Chondrocyte (in vitro differentiated cells): ENCODE measurements at regions not wholly inside any gene's neighbourhood (a gene's known extent, or its start where the extent isn't known, plus 50 kb on each side); places are given as distances from the start of the nearest gene placed in this dataset.
A peak's percentile ranks its signal among the peaks of the same experiment; 100 is the strongest.

Source experiments
- DNase-seq: peaks from one replicate; pipeline ENCODE4 v3.0.0; 2021; ENCODE audit warnings: mixed read lengths, low spot score
- H3K27ac Mint-ChIP-seq: one replicate; pipeline ENCODE4 v1.8.0; 2021; ENCODE audit warnings: mild to moderate bottlenecking, moderate library complexity, mixed read lengths; ENCODE audit not compliant: unreplicated experiment
- H3K27me3 Mint-ChIP-seq: 2 replicates; pipeline ENCODE4 v1.8.0; 2021; ENCODE audit warnings: low read depth, mixed read lengths
- H3K36me3 Mint-ChIP-seq: 2 replicates; pipeline ENCODE4 v1.8.0; 2021; ENCODE audit warnings: low read depth, mixed read lengths
- H3K4me1 Mint-ChIP-seq: 2 replicates; pipeline ENCODE4 v1.8.0; 2021; ENCODE audit warnings: low read depth, mild to moderate bottlenecking, mixed read lengths
- H3K4me3 Mint-ChIP-seq: one replicate; pipeline ENCODE4 v1.8.0; 2021; ENCODE audit warnings: mild to moderate bottlenecking, moderate library complexity, mixed read lengths; ENCODE audit not compliant: unreplicated experiment
- H3K9me3 Mint-ChIP-seq: 2 replicates; pipeline ENCODE4 v1.8.0; 2021; ENCODE audit warnings: low read depth, mixed read lengths
- CTCF ChIP-seq: fragments of 200-600 bp; sonication (generic); IDR thresholded peaks from 2 replicates; pipeline ENCODE4 v1.5.0; 2021; ENCODE audit warnings: antibody characterized with exemption, mild to moderate bottlenecking, moderate library complexity

- Mint-ChIP-seq H3K9me3 (peaks cover 3% of the 10 kb centered on the region), H3K4me3 (no peak overlapping the region), H3K4me1 (peaks cover 39% of the 10 kb centered on the region), H3K27ac (no peak overlapping the region), H3K27me3 (peaks cover 47% of the 10 kb centered on the region), H3K36me3 (peaks cover 2% of the 10 kb centered on the region)
- TF ChIP-seq CTCF, result no peak
- DNase-seq, result no peak
Measured at GRCh38 chr3:193825617-193826016, 232.6 kb downstream of the OPA1 start.

- Mint-ChIP-seq H3K27me3 (peaks cover 46% of the 10 kb centered on the region), H3K9me3 (peaks cover 3% of the 10 kb centered on the region), H3K36me3 (peaks cover 2% of the 10 kb centered on the region), H3K4me3 (no peak overlapping the region), H3K4me1 (peaks cover 33% of the 10 kb centered on the region), H3K27ac (no peak overlapping the region)
- peak; percentile 26 for TF ChIP-seq CTCF
- no peak for DNase-seq
Measured at GRCh38 chr3:193826159-193826795, 233.3 kb downstream of the OPA1 start.

DNA sequence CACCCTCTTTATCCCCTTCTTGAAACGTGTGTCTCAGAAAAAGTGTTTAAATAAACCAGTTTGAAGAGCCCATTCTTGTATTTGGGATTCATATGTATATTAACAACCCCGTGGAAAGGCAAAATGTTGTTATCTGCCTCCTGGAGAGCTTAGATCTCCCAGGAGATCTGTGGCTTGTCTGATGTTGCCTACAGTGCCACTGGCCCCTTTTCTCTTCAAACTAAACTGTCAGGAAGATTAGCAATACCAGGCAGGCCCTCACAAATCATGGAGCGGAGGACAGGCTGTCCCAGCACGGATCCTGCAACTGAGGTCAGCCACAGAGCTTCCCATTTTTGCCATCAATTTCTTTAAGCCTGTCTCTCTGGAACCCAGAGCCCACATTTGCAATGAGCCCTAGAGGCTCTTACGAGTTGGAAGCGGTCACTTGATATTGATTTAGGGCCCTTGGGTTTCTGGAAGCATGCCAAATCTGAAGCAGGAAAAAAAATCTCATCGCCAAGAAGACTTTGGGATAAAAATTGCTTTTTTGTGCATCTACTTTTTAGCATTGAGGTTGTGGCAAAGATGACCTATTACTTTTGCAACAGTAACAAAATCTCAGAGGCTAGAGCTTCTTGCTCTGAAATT lies 234.1 kb downstream of the OPA1 start:
- no peak for DNase-seq
- peaks cover 3% of the 10 kb centered on the region for H3K9me3 Mint-ChIP-seq
- H3K4me1 Mint-ChIP-seq, result peaks cover 31% of the 10 kb centered on the region

GRCh38 chr3:193827871-193828270 lies 234.9 kb downstream of the OPA1 start:
- no peak for DNase-seq
- Mint-ChIP-seq H3K4me3 (no peak overlapping the region), H3K4me1 (peaks cover 24% of the 10 kb centered on the region), H3K27ac (no peak overlapping the region), H3K27me3 (peaks cover 52% of the 10 kb centered on the region), H3K9me3 (peaks cover 3% of the 10 kb centered on the region), H3K36me3 (peaks cover 2% of the 10 kb centered on the region)
- TF ChIP-seq CTCF, result no peak

More for the DNA sequence above, 234.1 kb downstream of the OPA1 start:
- no peak overlapping the region for H3K4me3 Mint-ChIP-seq
- TF ChIP-seq CTCF, result no peak
- H3K27ac Mint-ChIP-seq, result no peak overlapping the region
- H3K27me3 Mint-ChIP-seq, result peaks cover 49% of the 10 kb centered on the region
- peaks cover 2% of the 10 kb centered on the region for H3K36me3 Mint-ChIP-seq

DNA sequence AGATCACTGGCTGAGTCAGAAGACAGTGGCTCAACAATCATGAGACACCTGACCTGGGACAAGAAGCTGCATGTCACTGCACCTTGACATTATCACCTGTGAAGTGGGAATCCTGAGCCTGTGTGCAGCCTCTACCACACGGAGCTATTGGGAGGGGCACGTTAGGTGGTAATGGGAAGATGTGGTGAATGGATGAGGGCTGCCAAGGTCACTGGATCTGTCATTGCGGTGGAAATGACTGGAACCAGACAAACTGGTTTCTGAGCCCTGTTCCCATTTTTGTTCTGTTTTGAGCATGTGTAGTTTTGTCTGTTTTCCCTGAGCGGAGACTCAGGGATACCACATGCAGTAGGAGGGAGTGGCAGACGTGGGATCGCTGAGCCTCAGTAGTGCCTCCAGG lies 235.5 kb downstream of the OPA1 start:
- no peak for DNase-seq
- Mint-ChIP-seq H3K9me3 (peaks cover 3% of the 10 kb centered on the region), H3K27me3 (peaks cover 56% of the 10 kb centered on the region), H3K36me3 (peaks cover 2% of the 10 kb centered on the region), H3K27ac (no peak overlapping the region), H3K4me1 (peaks cover 20% of the 10 kb centered on the region), H3K4me3 (no peak overlapping the region)
- TF ChIP-seq CTCF, result no peak
